ENCODE measurements at regions not wholly inside any gene's neighbourhood (a gene's known extent, or its start where the extent isn't known, plus 50 kb on each side); places are given as distances from the start of the nearest gene placed in this dataset.
A peak's percentile ranks its signal among the peaks of the same experiment; 100 is the strongest.

DNA sequence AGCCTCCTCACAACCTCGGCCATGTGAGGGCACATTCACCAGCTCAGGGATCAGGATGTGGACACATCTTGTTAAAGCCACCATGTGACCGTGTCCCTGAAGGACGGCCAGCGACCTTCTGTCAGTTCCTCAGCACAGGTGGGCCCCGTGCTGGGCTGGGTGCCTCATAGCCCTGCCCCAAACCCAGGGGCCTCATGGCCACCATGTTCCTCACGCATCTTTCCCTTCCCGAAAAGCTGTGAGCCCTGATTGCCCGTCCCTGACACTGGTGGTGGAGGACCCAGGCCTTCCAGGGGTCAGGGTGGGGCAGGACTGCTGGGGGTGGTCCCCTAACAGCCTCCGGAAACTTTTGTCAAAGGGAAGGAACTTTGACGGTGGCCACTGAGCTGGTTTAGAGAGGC lies 60.1 kb upstream of the ADRA2C start:
- Mint-ChIP-seq H3K27me3 (ENCODE audit: low read depth, poor library complexity) (peaks cover 16% of the 10 kb centered on the region), H3K4me3 (no peak overlapping the region), H3K36me3 (ENCODE audit: low read depth) (no peaks in the 10 kb centered on the region), H3K4me1 (peaks cover 62% of the 10 kb centered on the region), H3K27ac (peak overlapping the region; percentile 64), H3K9me3 (no peaks in the 10 kb centered on the region)
- TF ChIP-seq CTCF (IDR thresholded peaks at IDR 0.05) = no peak
- DNase-seq = peak; percentile 1

GRCh38 chr4:3705236-3705987 lies 60.8 kb upstream of the ADRA2C start:
- no peak for DNase-seq
- Mint-ChIP-seq H3K27me3 (ENCODE audit: low read depth, poor library complexity) (peaks cover 16% of the 10 kb centered on the region), H3K9me3 (no peaks in the 10 kb centered on the region), H3K36me3 (ENCODE audit: low read depth) (no peaks in the 10 kb centered on the region), H3K27ac (peak overlapping the region; percentile 64), H3K4me3 (no peak overlapping the region), H3K4me1 (peaks cover 55% of the 10 kb centered on the region)
- no peak for TF ChIP-seq CTCF (IDR thresholded peaks at IDR 0.05)

DNA sequence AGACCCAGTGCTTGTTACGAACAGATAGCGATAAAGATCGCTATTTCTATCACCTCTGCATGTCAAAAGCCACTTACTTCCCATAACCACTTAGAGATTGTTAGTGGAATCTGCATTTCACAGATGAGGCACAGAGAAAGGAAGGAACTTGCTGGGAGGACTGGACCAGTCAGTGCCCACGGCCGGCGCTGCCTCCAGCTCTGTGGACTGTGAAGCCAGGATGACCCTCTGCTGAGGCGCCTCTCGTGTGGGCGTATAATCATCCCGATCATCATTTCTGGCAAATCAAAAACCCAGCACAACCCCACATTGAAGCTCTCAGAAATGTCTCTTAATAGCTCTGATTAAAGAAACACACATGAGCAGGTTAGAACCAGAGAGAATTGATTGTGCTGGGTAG lies 61.5 kb upstream of the ADRA2C start:
- no peak for TF ChIP-seq CTCF (IDR thresholded peaks at IDR 0.05)
- no peak for DNase-seq
- Mint-ChIP-seq H3K27ac (no peak overlapping the region), H3K4me1 (peaks cover 52% of the 10 kb centered on the region), H3K9me3 (no peaks in the 10 kb centered on the region), H3K4me3 (no peak overlapping the region), H3K27me3 (ENCODE audit: low read depth, poor library complexity) (peaks cover 16% of the 10 kb centered on the region), H3K36me3 (ENCODE audit: low read depth) (no peaks in the 10 kb centered on the region)

- H3K27ac Mint-ChIP-seq = no peak overlapping the region
- H3K4me1 Mint-ChIP-seq = peaks cover 45% of the 10 kb centered on the region
- H3K27me3 Mint-ChIP-seq (ENCODE audit: low read depth, poor library complexity) = peaks cover 16% of the 10 kb centered on the region
- DNase-seq = peak; percentile 41
- no peaks in the 10 kb centered on the region for H3K36me3 Mint-ChIP-seq (ENCODE audit: low read depth)
- TF ChIP-seq CTCF (IDR thresholded peaks at IDR 0.05) = no peak
- H3K4me3 Mint-ChIP-seq = no peak overlapping the region
- H3K9me3 Mint-ChIP-seq = no peaks in the 10 kb centered on the region
These were observed 62.3 kb upstream of the ADRA2C start for GRCh38 chr4:3703677-3704521.

GRCh38 chr4:3703343-3703676 lies 62.9 kb upstream of the ADRA2C start:
- peaks cover 18% of the 10 kb centered on the region for H3K27me3 Mint-ChIP-seq (ENCODE audit: low read depth, poor library complexity)
- DNase-seq = no peak
- H3K36me3 Mint-ChIP-seq (ENCODE audit: low read depth) = no peaks in the 10 kb centered on the region
- H3K4me3 Mint-ChIP-seq = no peak overlapping the region
- peaks cover 5% of the 10 kb centered on the region for H3K9me3 Mint-ChIP-seq
- H3K4me1 Mint-ChIP-seq = peaks cover 48% of the 10 kb centered on the region
- no peak for TF ChIP-seq CTCF (IDR thresholded peaks at IDR 0.05)
- no peak overlapping the region for H3K27ac Mint-ChIP-seq
